ENCODE measurements at regions not wholly inside any gene's neighbourhood (a gene's known extent, or its start where the extent isn't known, plus 50 kb on each side); places are given as distances from the start of the nearest gene placed in this dataset.

DNA sequence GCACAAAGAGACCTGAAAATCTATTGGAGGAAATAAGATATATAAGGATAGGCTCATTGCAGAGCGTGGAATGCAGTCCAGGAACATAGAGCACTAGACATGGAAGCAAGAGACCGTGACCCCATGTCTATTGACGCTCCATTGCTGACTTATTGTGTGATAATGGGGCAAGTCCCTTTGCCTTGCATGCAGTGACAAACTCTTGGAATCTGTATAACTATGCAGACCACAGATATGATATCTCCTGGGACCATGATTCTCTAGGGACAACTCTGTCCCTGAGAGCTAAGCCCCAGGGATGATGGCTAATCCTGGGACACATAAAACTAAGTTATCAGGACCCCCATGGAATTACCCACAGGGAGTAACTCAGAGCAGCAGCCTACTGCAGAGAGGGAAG, 73.1 kb upstream of the PRDX6 start:
- H3K36me3 Mint-ChIP-seq (ENCODE audit: low read depth), result peaks cover 1% of the 10 kb centered on the region
- DNase-seq (ENCODE audit: low spot score), result no peak
- no peak overlapping the region for H3K27ac Mint-ChIP-seq (ENCODE audit: unreplicated experiment)
- H3K9me3 Mint-ChIP-seq (ENCODE audit: low read depth), result no peaks in the 10 kb centered on the region
- H3K27me3 Mint-ChIP-seq (ENCODE audit: low read depth), result no peaks in the 10 kb centered on the region
- peaks cover 6% of the 10 kb centered on the region for H3K4me1 Mint-ChIP-seq (ENCODE audit: low read depth)
- H3K4me3 Mint-ChIP-seq (ENCODE audit: unreplicated experiment), result no peak overlapping the region
- TF ChIP-seq, protein P1, sequence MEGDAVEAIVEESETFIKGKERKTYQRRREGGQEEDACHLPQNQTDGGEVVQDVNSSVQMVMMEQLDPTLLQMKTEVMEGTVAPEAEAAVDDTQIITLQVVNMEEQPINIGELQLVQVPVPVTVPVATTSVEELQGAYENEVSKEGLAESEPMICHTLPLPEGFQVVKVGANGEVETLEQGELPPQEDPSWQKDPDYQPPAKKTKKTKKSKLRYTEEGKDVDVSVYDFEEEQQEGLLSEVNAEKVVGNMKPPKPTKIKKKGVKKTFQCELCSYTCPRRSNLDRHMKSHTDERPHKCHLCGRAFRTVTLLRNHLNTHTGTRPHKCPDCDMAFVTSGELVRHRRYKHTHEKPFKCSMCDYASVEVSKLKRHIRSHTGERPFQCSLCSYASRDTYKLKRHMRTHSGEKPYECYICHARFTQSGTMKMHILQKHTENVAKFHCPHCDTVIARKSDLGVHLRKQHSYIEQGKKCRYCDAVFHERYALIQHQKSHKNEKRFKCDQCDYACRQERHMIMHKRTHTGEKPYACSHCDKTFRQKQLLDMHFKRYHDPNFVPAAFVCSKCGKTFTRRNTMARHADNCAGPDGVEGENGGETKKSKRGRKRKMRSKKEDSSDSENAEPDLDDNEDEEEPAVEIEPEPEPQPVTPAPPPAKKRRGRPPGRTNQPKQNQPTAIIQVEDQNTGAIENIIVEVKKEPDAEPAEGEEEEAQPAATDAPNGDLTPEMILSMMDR (IDR thresholded peaks at IDR 0.05), result no peak

DNA sequence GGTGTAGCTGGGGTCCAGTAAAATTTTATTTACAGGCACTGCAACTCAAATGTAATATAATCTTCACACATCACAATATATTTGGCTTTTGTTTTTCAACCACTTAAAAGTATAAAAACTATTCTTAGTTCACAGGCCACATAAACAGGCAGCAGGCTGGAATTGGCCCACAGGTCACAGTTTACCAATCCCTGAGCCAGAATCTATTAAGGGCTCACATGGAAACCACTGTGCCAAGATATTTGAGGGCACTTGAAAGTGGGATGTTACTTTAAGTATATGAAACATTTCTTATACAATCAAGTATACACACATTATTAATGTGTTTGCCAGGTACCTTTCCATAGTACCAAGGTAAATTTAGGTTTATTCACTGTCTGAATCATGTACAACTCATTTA, 71.9 kb upstream of the PRDX6 start:
- H3K4me3 Mint-ChIP-seq (ENCODE audit: unreplicated experiment), result no peak overlapping the region
- TF ChIP-seq, protein P1 (IDR thresholded peaks at IDR 0.05), result no peak
- DNase-seq (ENCODE audit: low spot score), result no peak
- H3K4me1 Mint-ChIP-seq (ENCODE audit: low read depth), result peaks cover 15% of the 10 kb centered on the region
- H3K36me3 Mint-ChIP-seq (ENCODE audit: low read depth), result peaks cover 1% of the 10 kb centered on the region
- no peak overlapping the region for H3K27ac Mint-ChIP-seq (ENCODE audit: unreplicated experiment)
- H3K27me3 Mint-ChIP-seq (ENCODE audit: low read depth), result no peaks in the 10 kb centered on the region
- H3K9me3 Mint-ChIP-seq (ENCODE audit: low read depth), result no peaks in the 10 kb centered on the region

DNA sequence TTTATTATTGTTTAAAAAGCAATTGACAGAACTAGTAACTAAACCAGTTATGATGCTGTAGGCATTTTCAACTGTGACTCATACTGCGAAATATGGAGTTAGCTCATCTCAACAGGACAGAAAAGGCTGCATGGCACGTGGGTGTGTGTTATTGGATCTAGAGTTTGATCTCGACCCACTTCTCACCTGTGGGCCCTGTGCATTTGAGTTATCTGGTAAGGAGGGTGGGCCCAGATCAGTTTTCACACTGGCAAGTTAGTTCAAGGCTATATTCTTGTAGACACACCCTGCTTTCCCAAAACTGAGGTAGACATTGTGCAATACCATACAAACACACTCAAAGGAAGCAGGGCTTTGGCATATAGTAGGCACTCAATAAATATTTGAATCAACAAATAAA, 71.3 kb upstream of the PRDX6 start:
- H3K4me1 Mint-ChIP-seq (ENCODE audit: low read depth), result peaks cover 17% of the 10 kb centered on the region
- peaks cover 1% of the 10 kb centered on the region for H3K36me3 Mint-ChIP-seq (ENCODE audit: low read depth)
- no peak for DNase-seq (ENCODE audit: low spot score)
- no peak overlapping the region for H3K4me3 Mint-ChIP-seq (ENCODE audit: unreplicated experiment)
- no peaks in the 10 kb centered on the region for H3K27me3 Mint-ChIP-seq (ENCODE audit: low read depth)
- TF ChIP-seq, protein P1 (IDR thresholded peaks at IDR 0.05), result no peak
- no peaks in the 10 kb centered on the region for H3K9me3 Mint-ChIP-seq (ENCODE audit: low read depth)
- no peak overlapping the region for H3K27ac Mint-ChIP-seq (ENCODE audit: unreplicated experiment)

DNA sequence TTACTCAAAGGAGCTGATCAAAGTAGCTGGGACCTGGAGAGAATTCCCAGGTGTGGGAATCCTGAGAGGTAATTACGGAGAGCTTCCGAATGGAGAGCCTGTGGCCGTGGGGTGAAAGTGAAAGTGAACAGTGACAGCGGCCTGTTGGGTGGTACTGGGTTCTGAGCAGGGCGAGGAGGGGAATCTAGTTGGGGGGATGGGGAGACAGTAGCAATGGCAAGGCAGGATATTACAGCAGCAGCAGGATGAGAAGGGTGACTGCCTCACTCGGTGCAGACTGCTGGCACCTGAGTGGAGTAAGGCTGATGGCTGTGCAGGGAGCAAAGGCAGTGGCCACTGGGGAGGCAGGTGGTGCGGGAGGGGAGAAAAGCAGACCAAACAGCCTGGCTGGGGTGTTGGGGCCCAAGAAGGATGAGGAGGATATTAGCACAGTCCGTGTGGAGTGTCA, 70.3 kb upstream of the PRDX6 start:
- peaks cover 17% of the 10 kb centered on the region for H3K4me1 Mint-ChIP-seq (ENCODE audit: low read depth)
- H3K36me3 Mint-ChIP-seq (ENCODE audit: low read depth), result peaks cover 1% of the 10 kb centered on the region
- H3K4me3 Mint-ChIP-seq (ENCODE audit: unreplicated experiment), result no peak overlapping the region
- TF ChIP-seq, protein P1 (IDR thresholded peaks at IDR 0.05), result no peak
- H3K9me3 Mint-ChIP-seq (ENCODE audit: low read depth), result no peaks in the 10 kb centered on the region
- DNase-seq (ENCODE audit: low spot score), result no peak
- no peaks in the 10 kb centered on the region for H3K27me3 Mint-ChIP-seq (ENCODE audit: low read depth)
- no peak overlapping the region for H3K27ac Mint-ChIP-seq (ENCODE audit: unreplicated experiment)

DNA sequence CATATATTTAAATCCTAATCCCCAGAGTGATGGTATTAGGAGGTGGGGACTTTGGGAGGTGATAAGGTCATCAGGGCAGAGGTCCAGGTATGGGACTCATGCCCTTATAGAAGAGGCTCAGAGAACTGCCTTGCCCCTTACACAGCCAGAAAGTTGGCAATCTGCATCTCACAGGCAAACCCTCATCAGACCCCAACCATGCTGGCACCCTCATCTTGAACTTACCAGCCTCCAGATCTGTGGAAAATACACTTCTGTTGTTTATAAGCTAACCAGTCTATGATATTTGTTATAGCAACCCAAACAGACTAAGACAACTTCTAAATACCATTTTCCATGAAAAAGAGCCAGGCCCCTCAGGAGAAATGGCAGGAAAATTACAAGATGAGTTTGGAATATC, 69.3 kb upstream of the PRDX6 start:
- DNase-seq (ENCODE audit: low spot score), result no peak
- no peaks in the 10 kb centered on the region for H3K9me3 Mint-ChIP-seq (ENCODE audit: low read depth)
- peaks cover 17% of the 10 kb centered on the region for H3K4me1 Mint-ChIP-seq (ENCODE audit: low read depth)
- no peak overlapping the region for H3K27ac Mint-ChIP-seq (ENCODE audit: unreplicated experiment)
- peaks cover 1% of the 10 kb centered on the region for H3K36me3 Mint-ChIP-seq (ENCODE audit: low read depth)
- H3K27me3 Mint-ChIP-seq (ENCODE audit: low read depth), result no peaks in the 10 kb centered on the region
- H3K4me3 Mint-ChIP-seq (ENCODE audit: unreplicated experiment), result no peak overlapping the region
- TF ChIP-seq, protein P1 (IDR thresholded peaks at IDR 0.05), result no peak
